AG04450 (cell line): ENCODE measurements at regions not wholly inside any gene's neighbourhood (a gene's known extent, or its start where the extent isn't known, plus 50 kb on each side); places are given as distances from the start of the nearest gene placed in this dataset.

Experiments
- CTCF ChIA-PET: fragments of 300-600, 350-600 bp; formaldehyde crosslinking; extraction: SDS; loops from one replicate; lab custom pipeline; 2022; ENCODE audit warnings: antibody characterized with exemption, inconsistent platforms; lab: Charles Lee
- POLR2A ChIA-PET: fragments of 350-600 bp; formaldehyde crosslinking; extraction: SDS; loops from one replicate; lab custom pipeline; 2021; ENCODE audit warnings: antibody characterized with exemption, inconsistent platforms; lab: Yijun Ruan, JAX
- DNase-seq: peaks from one replicate; pipeline ENCODE4 v3.0.0-alpha.2; 2011; ENCODE audit warnings: low read depth, low spot score
- H3K27ac ChIP-seq: one replicate; pipeline ENCODE4 v1.5.1; 2012; ENCODE audit warnings: low read depth, low read length, control low read depth
- H3K27me3 ChIP-seq: one replicate; pipeline ENCODE4 v1.6.0; 2012; ENCODE audit warnings: low read length; ENCODE audit not compliant: control insufficient read depth, insufficient read depth
- H3K4me3 ChIP-seq: 2 replicates; pipeline ENCODE4 v1.5.1; 2011; ENCODE audit warnings: mild to moderate bottlenecking, low read depth, low read length, control low read depth
- H3K9me3 ChIP-seq: 2 replicates; pipeline ENCODE4 v1.5.1; 2012; ENCODE audit warnings: low read length; ENCODE audit not compliant: control insufficient read depth, insufficient read depth
- TF ChIP-seq, protein P1 (sequence below): IDR thresholded peaks from 2 replicates; pipeline ENCODE4 v1.5.1; 2011; ENCODE audit warnings: low read depth, low read length, control low read depth, inconsistent platforms

DNA sequence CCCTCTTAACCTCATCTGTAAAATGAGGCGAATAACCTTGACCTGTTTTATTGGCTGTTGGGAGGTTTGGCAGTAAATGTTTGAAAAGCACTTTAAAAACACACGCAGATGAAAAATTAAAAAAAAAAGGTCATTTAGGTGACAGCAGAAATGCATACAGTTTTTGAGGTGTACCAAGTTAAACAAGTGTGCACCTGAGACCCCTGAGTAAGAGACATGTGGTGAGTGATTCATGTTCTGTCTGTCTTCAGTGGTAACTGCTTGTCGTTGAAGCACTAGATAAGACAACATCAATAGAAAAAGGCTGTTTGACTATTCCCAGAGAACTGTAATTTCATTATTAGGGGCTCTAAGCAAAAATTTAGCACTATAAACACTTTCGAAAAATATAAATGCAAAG lies 608.4 kb upstream of the PITX2 start:
- ChIA-PET POLR2A (no interaction called here), CTCF (interaction anchor here (0.7 kb wide), 1 partner anchor 179 kb away, joined by 3 read pairs; no protein-coding TSS in a partner anchor)
- Histone ChIP-seq H3K27ac (no peak overlapping the region), H3K4me3 (no peak overlapping the region), H3K27me3 (no peaks in the 10 kb centered on the region), H3K9me3 (no peaks in the 10 kb centered on the region; the same call in 1 of the 2 replicates)
- TF ChIP-seq, protein P1, sequence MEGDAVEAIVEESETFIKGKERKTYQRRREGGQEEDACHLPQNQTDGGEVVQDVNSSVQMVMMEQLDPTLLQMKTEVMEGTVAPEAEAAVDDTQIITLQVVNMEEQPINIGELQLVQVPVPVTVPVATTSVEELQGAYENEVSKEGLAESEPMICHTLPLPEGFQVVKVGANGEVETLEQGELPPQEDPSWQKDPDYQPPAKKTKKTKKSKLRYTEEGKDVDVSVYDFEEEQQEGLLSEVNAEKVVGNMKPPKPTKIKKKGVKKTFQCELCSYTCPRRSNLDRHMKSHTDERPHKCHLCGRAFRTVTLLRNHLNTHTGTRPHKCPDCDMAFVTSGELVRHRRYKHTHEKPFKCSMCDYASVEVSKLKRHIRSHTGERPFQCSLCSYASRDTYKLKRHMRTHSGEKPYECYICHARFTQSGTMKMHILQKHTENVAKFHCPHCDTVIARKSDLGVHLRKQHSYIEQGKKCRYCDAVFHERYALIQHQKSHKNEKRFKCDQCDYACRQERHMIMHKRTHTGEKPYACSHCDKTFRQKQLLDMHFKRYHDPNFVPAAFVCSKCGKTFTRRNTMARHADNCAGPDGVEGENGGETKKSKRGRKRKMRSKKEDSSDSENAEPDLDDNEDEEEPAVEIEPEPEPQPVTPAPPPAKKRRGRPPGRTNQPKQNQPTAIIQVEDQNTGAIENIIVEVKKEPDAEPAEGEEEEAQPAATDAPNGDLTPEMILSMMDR: no peak
- no peak for DNase-seq

DNA sequence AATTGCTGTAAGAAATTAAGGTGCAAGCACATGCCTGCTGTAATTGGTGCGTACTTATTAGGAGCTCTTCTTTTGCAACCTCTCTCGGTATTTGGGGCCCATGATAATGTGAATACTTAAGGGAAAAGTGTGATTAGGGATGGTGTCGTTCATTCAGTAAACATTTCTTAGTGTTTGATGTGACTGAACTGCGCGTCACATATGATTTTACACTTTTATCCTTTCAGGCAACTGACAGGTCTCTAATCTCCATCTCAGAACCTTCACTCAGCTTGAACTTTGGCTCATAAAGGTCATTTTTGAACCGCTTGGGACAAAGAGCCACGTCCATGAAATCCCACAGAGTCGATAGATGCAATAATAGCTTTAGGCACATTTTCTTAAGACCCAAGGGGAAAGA lies 612.1 kb upstream of the PITX2 start:
- Histone ChIP-seq H3K27ac (no peak overlapping the region), H3K9me3 (no peaks in the 10 kb centered on the region; the same call in 1 of the 2 replicates), H3K27me3 (no peaks in the 10 kb centered on the region), H3K4me3 (no peak overlapping the region)
- no peak for DNase-seq
- POLR2A ChIA-PET: no interaction called here
- CTCF ChIA-PET: interaction anchor here (0.5 to 0.9 kb wide), 2 partner anchors 48 to 99 kb away, joined by 3 to 4 read pairs; no protein-coding TSS in a partner anchor
- TF ChIP-seq, protein P1: no peak

- Histone ChIP-seq H3K27ac (no peak overlapping the region), H3K4me3 (no peak overlapping the region), H3K9me3 (no peaks in the 10 kb centered on the region), H3K27me3 (no peaks in the 10 kb centered on the region)
- DNase-seq: no peak
- TF ChIP-seq, protein P1: no peak
- ChIA-PET CTCF (no interaction called here), POLR2A (no interaction called here)
Measured at GRCh38 chr4:111263836-111264235, 641.0 kb upstream of the PITX2 start.

- TF ChIP-seq, protein P1: no peak
- no peak for DNase-seq
- H3K27me3 ChIP-seq: no peaks in the 10 kb centered on the region
- ChIA-PET CTCF (interaction anchor here (0.6 to 1.5 kb wide), 2 partner anchors 16 to 1260 kb away, joined by 3 read pairs; no protein-coding TSS in a partner anchor), POLR2A (no interaction called here)
- H3K27ac ChIP-seq: no peak overlapping the region
- H3K9me3 ChIP-seq: no peaks in the 10 kb centered on the region
- no peak overlapping the region for H3K4me3 ChIP-seq
Measured at GRCh38 chr4:111266937-111267336, 644.1 kb upstream of the PITX2 start.

DNA sequence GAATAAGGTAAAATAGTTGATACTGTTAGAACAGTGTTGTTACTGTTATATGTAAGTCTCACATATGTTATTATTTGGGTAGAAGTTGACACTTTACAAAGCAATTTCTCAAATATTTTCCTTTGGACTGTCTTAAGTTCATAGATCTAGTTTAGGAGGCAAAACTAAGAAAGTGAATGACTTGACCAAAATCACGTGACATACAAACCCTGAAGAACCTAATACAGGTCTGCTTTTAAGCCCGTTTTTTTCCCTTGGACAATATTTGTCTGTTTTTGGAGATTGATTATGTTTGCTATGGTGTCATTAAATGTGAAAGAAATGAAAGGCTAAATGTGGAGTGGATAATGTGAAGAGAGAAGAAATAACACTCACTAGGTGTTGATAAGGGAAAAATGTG lies 644.9 kb upstream of the PITX2 start:
- no peak for DNase-seq
- Histone ChIP-seq H3K4me3 (no peak overlapping the region), H3K27ac (no peak overlapping the region), H3K27me3 (no peaks in the 10 kb centered on the region), H3K9me3 (no peaks in the 10 kb centered on the region)
- CTCF ChIA-PET: interaction anchor here (1.0 to 1.4 kb wide), 2 partner anchors 15 to 29 kb away, joined by 3 to 4 read pairs; no protein-coding TSS in a partner anchor
- TF ChIP-seq, protein P1: no peak
- POLR2A ChIA-PET: no interaction called here
